OCI-LY3 (cell line): ENCODE measurements at regions not wholly inside any gene's neighbourhood (a gene's known extent, or its start where the extent isn't known, plus 50 kb on each side); places are given as distances from the start of the nearest gene placed in this dataset.

ENCODE experiments used
- CTCF ChIP-seq: fragments of 200-600, 300-600 bp; sonication (generic); IDR thresholded peaks from 2 replicates; pipeline ENCODE4 v1.5.1; 2014; ENCODE audit warnings: antibody characterized with exemption, low read length, low read depth
- EZH2phosphoT487 ChIP-seq: fragments of 200-600 bp; shearing (Covaris generic); IDR thresholded peaks from 2 replicates; pipeline ENCODE4 v1.6.1; 2018; ENCODE audit warnings: antibody characterized with exemption, mixed run types, low read depth

- TF ChIP-seq CTCF (no peak), EZH2phosphoT487 (no peak)
Observed at GRCh38 chr2:142755191-142755590, 122.3 kb upstream of the KYNU start.
